ENCODE measurements at regions not wholly inside any gene's neighbourhood (a gene's known extent, or its start where the extent isn't known, plus 50 kb on each side); places are given as distances from the start of the nearest gene placed in this dataset.
"Not testable (repeated sequence)": the region's sequence is repeated elsewhere in the genome, so short reads cannot be mapped to it uniquely, and the experiment has no call there.

DNA sequence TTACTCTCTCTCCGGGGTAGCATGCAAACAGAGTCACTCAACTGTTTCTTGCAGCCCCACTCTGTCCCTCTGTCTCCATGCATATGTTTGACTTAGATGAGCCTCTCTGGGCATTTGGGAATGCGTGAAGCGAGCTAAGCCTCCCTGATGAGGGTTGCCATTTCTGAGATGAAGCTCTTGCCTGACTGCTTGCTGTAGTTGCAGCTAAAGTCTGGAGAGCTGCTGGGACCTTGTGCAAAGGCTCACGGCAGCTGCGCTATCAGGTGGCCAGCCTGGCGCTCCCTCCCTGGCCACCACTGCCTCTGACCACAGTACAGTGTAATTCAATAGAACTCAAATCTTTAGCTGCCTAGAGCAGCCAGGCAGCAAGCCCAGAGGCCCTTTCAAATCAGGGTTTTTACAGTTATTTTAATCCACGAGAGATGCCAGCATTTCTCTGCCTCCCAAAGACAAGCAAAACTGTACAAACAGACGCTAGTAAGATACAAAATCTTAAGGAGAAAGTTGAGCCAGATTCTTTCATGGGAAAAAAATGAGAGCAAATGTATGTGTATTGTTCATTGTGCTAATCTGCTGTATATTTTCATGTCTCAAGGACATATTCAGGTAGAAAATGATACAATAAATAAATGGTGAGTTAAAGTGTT, 694.6 kb downstream of the PRIM2 start:
- TF ChIP-seq, protein P1, sequence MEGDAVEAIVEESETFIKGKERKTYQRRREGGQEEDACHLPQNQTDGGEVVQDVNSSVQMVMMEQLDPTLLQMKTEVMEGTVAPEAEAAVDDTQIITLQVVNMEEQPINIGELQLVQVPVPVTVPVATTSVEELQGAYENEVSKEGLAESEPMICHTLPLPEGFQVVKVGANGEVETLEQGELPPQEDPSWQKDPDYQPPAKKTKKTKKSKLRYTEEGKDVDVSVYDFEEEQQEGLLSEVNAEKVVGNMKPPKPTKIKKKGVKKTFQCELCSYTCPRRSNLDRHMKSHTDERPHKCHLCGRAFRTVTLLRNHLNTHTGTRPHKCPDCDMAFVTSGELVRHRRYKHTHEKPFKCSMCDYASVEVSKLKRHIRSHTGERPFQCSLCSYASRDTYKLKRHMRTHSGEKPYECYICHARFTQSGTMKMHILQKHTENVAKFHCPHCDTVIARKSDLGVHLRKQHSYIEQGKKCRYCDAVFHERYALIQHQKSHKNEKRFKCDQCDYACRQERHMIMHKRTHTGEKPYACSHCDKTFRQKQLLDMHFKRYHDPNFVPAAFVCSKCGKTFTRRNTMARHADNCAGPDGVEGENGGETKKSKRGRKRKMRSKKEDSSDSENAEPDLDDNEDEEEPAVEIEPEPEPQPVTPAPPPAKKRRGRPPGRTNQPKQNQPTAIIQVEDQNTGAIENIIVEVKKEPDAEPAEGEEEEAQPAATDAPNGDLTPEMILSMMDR (conservative IDR thresholded peaks at IDR 0.05 in 1 of 2, IDR thresholded peaks at IDR 0.05 in 1 of 2; ENCODE audit: extremely low read depth in 1 of 2, insufficient read depth in 1 of 2, low read depth in 1 of 2, low read length in 2 of 2), result not testable (repeated sequence)
- TF ChIP-seq EZH2 (IDR thresholded peaks at IDR 0.05; ENCODE audit: borderline replicate concordance, low read length), result not testable (repeated sequence)
